ENCODE measurements at regions not wholly inside any gene's neighbourhood (a gene's known extent, or its start where the extent isn't known, plus 50 kb on each side); places are given as distances from the start of the nearest gene placed in this dataset.

GRCh38 chr5:143678148-143678905 is 133.6 kb upstream of the HMHB1 start:
- TF ChIP-seq CTCF (IDR thresholded peaks at IDR 0.05; ENCODE audit: low read depth, low read length, poor library complexity, severe bottlenecking) (no peak), EZH2phosphoT487 (IDR thresholded peaks at IDR 0.05; ENCODE audit: borderline replicate concordance, low read length) (no peak)

All from DOHH2 (cell line).